ENCODE measurements at regions not wholly inside any gene's neighbourhood (a gene's known extent, or its start where the extent isn't known, plus 50 kb on each side); places are given as distances from the start of the nearest gene placed in this dataset.
A peak's percentile ranks its signal among the peaks of the same experiment; 100 is the strongest.
"Not testable (repeated sequence)": the region's sequence is repeated elsewhere in the genome, so short reads cannot be mapped to it uniquely, and the experiment has no call there.

GRCh38 chr17:64750478-64750877 is 88.4 kb upstream of the SMURF2 start:
- ATAC-seq: no peak
- Mint-ChIP-seq H3K27me3 (ENCODE audit: low read depth in 2 of 2) (no peaks in the 10 kb centered on the region), H3K9me3 (no peaks in the 10 kb centered on the region), H3K36me3 (peaks cover 25% of the 10 kb centered on the region), H3K4me1 (no peaks in the 10 kb centered on the region), H3K4me3 (no peak overlapping the region), H3K27ac (no peak overlapping the region)
- Histone ChIP-seq H3K27ac (ENCODE audit: low read length) (no peak overlapping the region), H3K27me3 (ENCODE audit: control insufficient read depth, insufficient read depth, low read length) (no peaks in the 10 kb centered on the region), H3K36me3 (ENCODE audit: control insufficient read depth, insufficient read depth, low read length) (peaks cover 42% of the 10 kb centered on the region), H3K4me3 (ENCODE audit: low read length) (no peak overlapping the region), H3K9me3 (ENCODE audit: control insufficient read depth, insufficient read depth, low read length) (no peaks in the 10 kb centered on the region), H3K4me1 (ENCODE audit: control insufficient read depth, insufficient read depth, low read length) (no peaks in the 10 kb centered on the region)
- WGBS (ENCODE audit: insufficient coverage): 95% methylated on average over 9 of the region's 9 CpGs
- intact Hi-C loops (cut with micrococcal nuclease): no loop called here
- DNase-seq: no peak
- no peak for TF ChIP-seq CTCF (IDR thresholded peaks at IDR 0.05)

- H3K4me1 ChIP-seq (ENCODE audit: control insufficient read depth, insufficient read depth, low read length): no peaks in the 10 kb centered on the region
- H3K27me3 Mint-ChIP-seq (ENCODE audit: low read depth in 2 of 2): no peaks in the 10 kb centered on the region
- H3K4me3 ChIP-seq (ENCODE audit: low read length): no peak overlapping the region
- no peak for TF ChIP-seq CTCF (IDR thresholded peaks at IDR 0.05)
- ATAC-seq (no peak), DNase-seq (no peak)
- intact Hi-C loops (cut with micrococcal nuclease): no loop called here
- peaks cover 21% of the 10 kb centered on the region for H3K36me3 Mint-ChIP-seq
- no peak overlapping the region for H3K4me3 Mint-ChIP-seq
- no peaks in the 10 kb centered on the region for H3K27me3 ChIP-seq (ENCODE audit: control insufficient read depth, insufficient read depth, low read length)
- H3K9me3 ChIP-seq (ENCODE audit: control insufficient read depth, insufficient read depth, low read length): no peaks in the 10 kb centered on the region
- H3K4me1 Mint-ChIP-seq: no peaks in the 10 kb centered on the region
- no peak overlapping the region for H3K27ac Mint-ChIP-seq
- H3K27ac ChIP-seq (ENCODE audit: low read length): no peak overlapping the region
- H3K36me3 ChIP-seq (ENCODE audit: control insufficient read depth, insufficient read depth, low read length): peaks cover 35% of the 10 kb centered on the region
- 93% methylated on average over 3 of the region's 4 CpGs for WGBS (ENCODE audit: insufficient coverage)
- no peaks in the 10 kb centered on the region for H3K9me3 Mint-ChIP-seq
Measured at GRCh38 chr17:64749306-64749705, 87.2 kb upstream of the SMURF2 start.

GRCh38 chr17:64747938-64748540 is 85.9 kb upstream of the SMURF2 start:
- ATAC-seq (no peak), DNase-seq (no peak)
- H3K4me1 Mint-ChIP-seq: no peaks in the 10 kb centered on the region
- no peaks in the 10 kb centered on the region for H3K27me3 Mint-ChIP-seq (ENCODE audit: low read depth in 2 of 2)
- Histone ChIP-seq H3K4me3 (ENCODE audit: low read length) (no peak overlapping the region), H3K9me3 (ENCODE audit: control insufficient read depth, insufficient read depth, low read length) (no peaks in the 10 kb centered on the region), H3K36me3 (ENCODE audit: control insufficient read depth, insufficient read depth, low read length) (peaks cover 24% of the 10 kb centered on the region), H3K4me1 (ENCODE audit: control insufficient read depth, insufficient read depth, low read length) (no peaks in the 10 kb centered on the region), H3K27ac (ENCODE audit: low read length) (no peak overlapping the region), H3K27me3 (ENCODE audit: control insufficient read depth, insufficient read depth, low read length) (no peaks in the 10 kb centered on the region)
- no peaks in the 10 kb centered on the region for H3K9me3 Mint-ChIP-seq
- no peak overlapping the region for H3K4me3 Mint-ChIP-seq
- TF ChIP-seq CTCF (IDR thresholded peaks at IDR 0.05): no peak
- H3K27ac Mint-ChIP-seq: peak overlapping the region in 1 of 2 donors; percentile 36
- peaks cover 15% of the 10 kb centered on the region for H3K36me3 Mint-ChIP-seq
- intact Hi-C loops (cut with micrococcal nuclease): no loop called here
- WGBS (ENCODE audit: insufficient coverage): 93% methylated on average over 4 of the region's 7 CpGs

- no peak for DNase-seq
- 92% methylated on average over 7 of the region's 7 CpGs for WGBS (ENCODE audit: insufficient coverage)
- no peak overlapping the region for H3K4me3 Mint-ChIP-seq
- no peak overlapping the region for H3K27ac Mint-ChIP-seq
- no peaks in the 10 kb centered on the region for H3K36me3 Mint-ChIP-seq
- ATAC-seq: no peak
- H3K4me1 Mint-ChIP-seq: no peaks in the 10 kb centered on the region
- H3K36me3 ChIP-seq (ENCODE audit: control insufficient read depth, insufficient read depth, low read length): no peaks in the 10 kb centered on the region
- TF ChIP-seq CTCF (IDR thresholded peaks at IDR 0.05): no peak
- no peaks in the 10 kb centered on the region for H3K27me3 ChIP-seq (ENCODE audit: control insufficient read depth, insufficient read depth, low read length)
- no peak overlapping the region for H3K4me3 ChIP-seq (ENCODE audit: low read length)
- H3K4me1 ChIP-seq (ENCODE audit: control insufficient read depth, insufficient read depth, low read length): no peaks in the 10 kb centered on the region
- no peaks in the 10 kb centered on the region for H3K9me3 ChIP-seq (ENCODE audit: control insufficient read depth, insufficient read depth, low read length)
- intact Hi-C loops (cut with micrococcal nuclease): no loop called here
- H3K27me3 Mint-ChIP-seq (ENCODE audit: low read depth in 2 of 2): no peaks in the 10 kb centered on the region
- no peaks in the 10 kb centered on the region for H3K9me3 Mint-ChIP-seq
- H3K27ac ChIP-seq (ENCODE audit: low read length): no peak overlapping the region
Measured at GRCh38 chr17:64742326-64742725, 80.2 kb upstream of the SMURF2 start.

- 95% methylated on average over 3 of the region's 3 CpGs for WGBS (ENCODE audit: insufficient coverage)
- H3K36me3 Mint-ChIP-seq; H3K4me3 Mint-ChIP-seq; H3K27me3 ChIP-seq (ENCODE audit: control insufficient read depth, insufficient read depth, low read length); H3K36me3 ChIP-seq (ENCODE audit: control insufficient read depth, insufficient read depth, low read length); H3K27ac Mint-ChIP-seq; intact Hi-C loops (cut with micrococcal nuclease); H3K4me1 Mint-ChIP-seq; H3K27ac ChIP-seq (ENCODE audit: low read length); H3K27me3 Mint-ChIP-seq (ENCODE audit: low read depth in 2 of 2); H3K4me1 ChIP-seq (ENCODE audit: control insufficient read depth, insufficient read depth, low read length); H3K9me3 Mint-ChIP-seq; H3K4me3 ChIP-seq (ENCODE audit: low read length); H3K9me3 ChIP-seq (ENCODE audit: control insufficient read depth, insufficient read depth, low read length); DNase-seq; ATAC-seq: not testable (repeated sequence)
Measured at GRCh38 chr17:64741916-64742315, 79.8 kb upstream of the SMURF2 start.

Measured in natural killer cell (primary cell).